SK-N-SH (cell line): ENCODE measurements at regions not wholly inside any gene's neighbourhood (a gene's known extent, or its start where the extent isn't known, plus 50 kb on each side); places are given as distances from the start of the nearest gene placed in this dataset.

Experiments
- CTCF ChIA-PET: fragments of 300-600, 350-600 bp; formaldehyde crosslinking; extraction: SDS; loops from one replicate; lab custom pipeline; 2021; lab: Yijun Ruan, JAX
- POLR2A ChIA-PET: fragments of 350-600 bp; sonication (Branson Sonifier 250); formaldehyde crosslinking; extraction: SDS; loops from one replicate; lab custom pipeline; 2020; ENCODE audit warnings: antibody characterized with exemption, inconsistent platforms; lab: Yijun Ruan, JAX
- DNase-seq: peaks from one replicate; pipeline ENCODE4 v3.0.0; 2012
- H2AFZ ChIP-seq: fragments of 200-600 bp; sonication (generic); 2 replicates; pipeline ENCODE4 v1.8.1; 2016; ENCODE audit warnings: antibody characterized with exemption, mild to moderate bottlenecking, low read depth
- H3F3A ChIP-seq: fragments of 200-600 bp; sonication (generic); replicated peaks from 2 replicates; pipeline ENCODE3; 2016; ENCODE audit warnings: antibody characterized with exemption, mild to moderate bottlenecking; ENCODE audit not compliant: insufficient read depth
- H3K27ac ChIP-seq, 2 experiments: fragments of 200-500 bp in 1 of 2; fragments of 200-600 bp in 1 of 2; sonication (Bioruptor generic) in 1 of 2; sonication (generic), shearing (Covaris generic) in 1 of 2; 2 replicates each; pipeline versions ENCODE4 v1.5.1 to v1.6.1; 2014 to 2016; ENCODE audit warnings: low read depth in 2 of 2, inconsistent platforms in 1 of 2, low read length in 1 of 2, mild to moderate bottlenecking in 1 of 2, mixed read lengths in 1 of 2
- H3K27me3 ChIP-seq: fragments of 200-600 bp; sonication (generic), shearing (Covaris generic); 2 replicates; pipeline ENCODE4 v1.6.1; 2016; ENCODE audit warnings: mixed run types; ENCODE audit not compliant: insufficient read depth
- H3K36me3 ChIP-seq, 2 experiments: fragments of 200-500 bp in 1 of 2; fragments of 200-600 bp in 1 of 2; sonication (Bioruptor generic) in 1 of 2; sonication (generic) in 1 of 2; replicated peaks in 1 of 2; 2 replicates each; pipeline versions ENCODE3 to v1.5.1; 2014 to 2016; ENCODE audit warnings: low read length in 1 of 2, mild to moderate bottlenecking in 1 of 2; ENCODE audit not compliant: insufficient read depth in 2 of 2, control insufficient read depth in 1 of 2
- H3K4me1 ChIP-seq, 2 experiments: fragments of 200-500 bp in 1 of 2; fragments of 200-600 bp in 1 of 2; sonication (Bioruptor generic) in 1 of 2; sonication (generic), shearing (Covaris generic) in 1 of 2; 2 replicates each; pipeline versions ENCODE4 v1.5.1 to v1.6.1; 2014 to 2016; ENCODE audit warnings: low read depth in 1 of 2, low read length in 1 of 2, mixed run types in 1 of 2; ENCODE audit not compliant: insufficient read depth in 2 of 2, control insufficient read depth in 1 of 2
- H3K4me2 ChIP-seq: fragments of 200-600 bp; sonication (generic), shearing (Covaris generic); 2 replicates; pipeline ENCODE4 v1.6.1; 2017; ENCODE audit warnings: mixed run types
- H3K4me3 ChIP-seq, 2 experiments: fragments of 200-500 bp in 1 of 2; fragments of 200-600 bp in 1 of 2; sonication (Bioruptor generic) in 1 of 2; sonication (generic), shearing (Covaris generic) in 1 of 2; 2 replicates each; pipeline versions ENCODE4 v1.5.1 to v1.8.1; 2014 to 2016; ENCODE audit warnings: low read depth in 2 of 2, inconsistent platforms in 1 of 2, low read length in 1 of 2, mild to moderate bottlenecking in 1 of 2, mixed read lengths in 1 of 2, moderate library complexity in 1 of 2
- H3K79me2 ChIP-seq: fragments of 200-600 bp; sonication (generic); 2 replicates; pipeline ENCODE4 v1.8.1; 2017; ENCODE audit warnings: mild to moderate bottlenecking; ENCODE audit not compliant: insufficient read depth
- H3K9ac ChIP-seq: fragments of 200-600 bp; sonication (generic); 2 replicates; pipeline ENCODE4 v1.6.1; 2017; ENCODE audit warnings: mixed run types
- H3K9me2 ChIP-seq: fragments of 200-600 bp; sonication (generic); 2 replicates; pipeline ENCODE4 v1.6.1; 2017; ENCODE audit warnings: mixed run types
- H3K9me3 ChIP-seq: fragments of 200-600 bp; sonication (generic); 2 replicates; pipeline ENCODE4 v1.6.1; 2017; ENCODE audit warnings: mixed run types, mild to moderate bottlenecking, moderate library complexity
- H4K20me1 ChIP-seq: fragments of 200-600 bp; sonication (generic); 2 replicates; pipeline ENCODE4 v1.6.1; 2017; ENCODE audit warnings: mild to moderate bottlenecking, mixed run types; ENCODE audit not compliant: insufficient read depth
- CHD2 ChIP-seq: fragments of 150-350 bp; IDR thresholded peaks from 2 replicates; pipeline ENCODE4 v1.6.1; 2018; ENCODE audit warnings: low read length; ENCODE audit not compliant: partially characterized antibody
- CTCF ChIP-seq: fragments of 200-600 bp; sonication (generic); IDR thresholded peaks from 2 replicates; pipeline ENCODE4 v1.6.1; 2017; ENCODE audit warnings: antibody characterized with exemption, mild to moderate bottlenecking, moderate library complexity
- EP300 ChIP-seq, 2 experiments: IDR thresholded peaks; 2 replicates each; pipeline versions ENCODE4 v1.4.0 to v1.6.1; 2012; ENCODE audit warnings: borderline replicate concordance in 1 of 2, low read depth in 1 of 2, low read length in 1 of 2
- EZH2phosphoT487 ChIP-seq: fragments of 200-600 bp; sonication (generic); IDR thresholded peaks from 2 replicates; pipeline ENCODE4 v1.6.1; 2017; ENCODE audit warnings: low read depth, mixed run types, mild to moderate bottlenecking, antibody characterized with exemption, moderate library complexity, borderline replicate concordance
- GABPA ChIP-seq: IDR thresholded peaks from 2 replicates; pipeline ENCODE4 v1.4.0; 2012; ENCODE audit warnings: low read depth, mild to moderate bottlenecking
- MAX ChIP-seq: IDR thresholded peaks from 2 replicates; pipeline ENCODE4 v1.4.0; 2012; ENCODE audit warnings: low read depth
- MEF2A ChIP-seq: IDR thresholded peaks from 2 replicates; pipeline ENCODE4 v1.4.0; 2012; ENCODE audit warnings: low read depth, borderline replicate concordance
- NFIC ChIP-seq: IDR thresholded peaks from 2 replicates; pipeline ENCODE4 v1.4.0; 2012; ENCODE audit warnings: borderline replicate concordance
- NRF1 ChIP-seq: IDR thresholded peaks from 2 replicates; pipeline ENCODE4 v1.6.1; 2012; ENCODE audit warnings: low read depth, mild to moderate bottlenecking, low read length
- PBX3 ChIP-seq: IDR thresholded peaks from 2 replicates; pipeline ENCODE4; 2012
- POLR2AphosphoS5 ChIP-seq: IDR thresholded peaks from 2 replicates; pipeline ENCODE4 v1.6.1; 2012; ENCODE audit warnings: low read depth, low read length
- RAD21 ChIP-seq: IDR thresholded peaks from 2 replicates; pipeline ENCODE4 v1.6.1; 2012; ENCODE audit warnings: mild to moderate bottlenecking, low read length
- RCOR1 ChIP-seq: fragments of 150-350 bp; IDR thresholded peaks from 2 replicates; pipeline ENCODE4 v1.6.1; 2017; ENCODE audit warnings: antibody characterized with exemption, low read length
- REST ChIP-seq: IDR thresholded peaks from 2 replicates; pipeline ENCODE4 v1.6.1; 2012; ENCODE audit warnings: mild to moderate bottlenecking, low read depth, low read length, moderate library complexity
- RFX5 ChIP-seq: IDR thresholded peaks from 2 replicates; pipeline ENCODE4 v1.6.1; 2012; ENCODE audit warnings: mild to moderate bottlenecking, improper control_type of control experiment, low read length
- SIN3A ChIP-seq: IDR thresholded peaks from 2 replicates; pipeline ENCODE4 v1.6.1; 2012; ENCODE audit warnings: low read depth, mild to moderate bottlenecking, low read length, moderate library complexity, borderline replicate concordance
- SMC3 ChIP-seq: IDR thresholded peaks from 2 replicates; pipeline ENCODE4 v1.6.1; 2012; ENCODE audit warnings: low read depth, low read length, improper control_type of control experiment
- TEAD4 ChIP-seq: IDR thresholded peaks from 2 replicates; pipeline ENCODE4 v1.4.0; 2012; ENCODE audit warnings: mild to moderate bottlenecking, borderline replicate concordance; ENCODE audit not compliant: insufficient read depth
- USF2 ChIP-seq: fragments of 150-350 bp; IDR thresholded peaks from 2 replicates; pipeline ENCODE4 v1.6.1; 2017; ENCODE audit warnings: antibody characterized with exemption, low read length, low read depth, borderline replicate concordance
- YY1 ChIP-seq: IDR thresholded peaks from 2 replicates; pipeline ENCODE4 v1.4.0; 2012; ENCODE audit warnings: low read depth, mild to moderate bottlenecking
- WGBS: methylation state at CpG from one replicate; pipeline ENCODE4 v1.1.6; 2017; ENCODE audit warnings: low lambda C conversion rate; 5-methylcytosine and 5-hydroxymethylcytosine counted together

GRCh38 chr4:104973708-104974107, 173.0 kb upstream of the TET2 start (continued):
- TF ChIP-seq PBX3 = no peak
- no peak for TF ChIP-seq SMC3
- TF ChIP-seq TEAD4 = no peak
- no peak for TF ChIP-seq EP300 (IDR thresholded peaks at IDR 0.05; ENCODE audit: borderline replicate concordance in 1 of 2, low read depth in 1 of 2, low read length in 1 of 2)
- TF ChIP-seq, all 33 proteins: peak for 0

- Histone ChIP-seq H3K36me3 (no peaks in the 10 kb centered on the region), H3K9me3 (no peaks in the 10 kb centered on the region), H3K4me2 (no peak overlapping the region), H3K9me2 (no peaks in the 10 kb centered on the region), H3F3A (no peaks in the 10 kb centered on the region), H3K27me3 (no peaks in the 10 kb centered on the region), H3K4me1 (no peaks in the 10 kb centered on the region), H2AFZ (no peak overlapping the region), H4K20me1 (no peaks in the 10 kb centered on the region), H3K79me2 (no peaks in the 10 kb centered on the region), H3K9ac (no peak overlapping the region), H3K4me3 (no peak overlapping the region), H3K27ac (no peak overlapping the region)
- WGBS = 13% methylated on average over 1 of the region's 1 CpG
- DNase-seq = no peak
- TF ChIP-seq EZH2phosphoT487 (no peak), RCOR1 (no peak), CTCF (no peak), NRF1 (no peak)
- ChIA-PET POLR2A (no interaction called here), CTCF (no interaction called here)
Measured at GRCh38 chr4:104975617-104976016, 171.1 kb upstream of the TET2 start.

- H3K27me3 ChIP-seq = no peaks in the 10 kb centered on the region
- no peaks in the 10 kb centered on the region for H4K20me1 ChIP-seq
- no peak overlapping the region for H3K27ac ChIP-seq
- no peak overlapping the region for H3K4me3 ChIP-seq
- H3K9me2 ChIP-seq = no peaks in the 10 kb centered on the region
- H3K4me1 ChIP-seq = no peaks in the 10 kb centered on the region
- H3K4me2 ChIP-seq = no peak overlapping the region
- ChIA-PET POLR2A (no interaction called here), CTCF (no interaction called here)
- no peaks in the 10 kb centered on the region for H3K36me3 ChIP-seq
- no peak overlapping the region for H3K9ac ChIP-seq
- no peaks in the 10 kb centered on the region for H3F3A ChIP-seq
- no peak overlapping the region for H2AFZ ChIP-seq
- 28% methylated on average over 2 of the region's 2 CpGs for WGBS
- H3K9me3 ChIP-seq = no peaks in the 10 kb centered on the region
- H3K79me2 ChIP-seq = no peaks in the 10 kb centered on the region
- no peak for DNase-seq
- TF ChIP-seq USF2 (no peak), POLR2AphosphoS5 (no peak), TEAD4 (no peak), NFIC (no peak), MEF2A (no peak), YY1 (no peak), GABPA (no peak), REST (no peak), RAD21 (no peak), RCOR1 (no peak), EZH2phosphoT487 (no peak), RFX5 (no peak), MAX (no peak), SIN3A (no peak), CHD2 (no peak), NRF1 (no peak)
Measured at GRCh38 chr4:104976262-104976661, 170.4 kb upstream of the TET2 start.
